K562 (cell line): ENCODE measurements at regions not wholly inside any gene's neighbourhood (a gene's known extent, or its start where the extent isn't known, plus 50 kb on each side); places are given as distances from the start of the nearest gene placed in this dataset.

ENCODE experiments used
- ATAC-seq: fragments of 200-7000 bp; cut with Tn5 transposase; 3 replicates; pipeline ENCODE4 v1.9.1; 2020; ENCODE audit warnings: moderate library complexity
- BruUV-seq: library from RNA; stranded (reverse); fragments of 400-500 nt; replicated peaks from 2 replicates; lab custom pipeline; 2021; lab: Mats Ljungman, UMichigan
- CTCF ChIA-PET: fragments of 300-600 bp; formaldehyde crosslinking; extraction: SDS; loops from one replicate; lab custom pipeline; 2021; ENCODE audit warnings: low intra/inter-chr PET ratio; lab: Yijun Ruan, JAX
- POLR2A ChIA-PET: fragments of 300-600, 350-650 bp; sonication (Branson Sonifier 250); formaldehyde crosslinking; extraction: SDS; loops from one replicate; lab custom pipeline; 2021; ENCODE audit warnings: antibody characterized with exemption, inconsistent platforms; lab: Yijun Ruan, JAX
- DNase-seq, 4 experiments: peaks; one replicate each; pipeline versions ENCODE4 v3.0.0 to v3.0.0-alpha.2; 2011 to 2018; ENCODE audit warnings: low spot score in 3 of 4, mixed read lengths in 3 of 4; ENCODE audit errors: extremely low read depth in 1 of 4
- FAIRE-seq: peaks from 2 replicates; lab custom pipeline; 2011; peaks lifted over from hg19 to GRCh38; lab: Jason Lieb, UNC
- H2AFZ ChIP-seq: 2 replicates; pipeline ENCODE4 v1.6.0; 2011; ENCODE audit warnings: low read depth, low read length, control low read depth, inconsistent platforms
- H3K27ac ChIP-seq: fragments of 200-600 bp; 3 replicates; pipeline ENCODE4 v1.8.0; 2011; ENCODE audit warnings: low read depth, mild to moderate bottlenecking, control low read depth, inconsistent platforms, low read length, moderate library complexity, mixed read lengths; ENCODE audit errors: extremely low read depth
- H3K27me3 ChIP-seq, 2 experiments: fragments of 300-600 bp in 1 of 2; 2 replicates in 1 of 2; 3 replicates in 1 of 2; pipeline versions ENCODE4 v1.6.0 to v1.8.0; 2011; ENCODE audit warnings: inconsistent platforms in 2 of 2, low read length in 2 of 2, mild to moderate bottlenecking in 1 of 2, mixed read lengths in 1 of 2, moderate library complexity in 1 of 2; ENCODE audit not compliant: control insufficient read depth in 2 of 2, insufficient read depth in 2 of 2
- H3K36me3 ChIP-seq: fragments of 300-600 bp; 3 replicates; pipeline ENCODE4 v1.8.0; 2011; ENCODE audit warnings: mild to moderate bottlenecking, low read length, inconsistent platforms; ENCODE audit not compliant: control insufficient read depth, insufficient read depth
- H3K4me1 ChIP-seq, 2 experiments: fragments of 200-600 bp in 1 of 2; replicated peaks in 1 of 2; 2 replicates in 1 of 2; 3 replicates in 1 of 2; pipeline versions ENCODE4 v1.5.1 to v1.8.0; 2011; ENCODE audit warnings: inconsistent platforms in 2 of 2, low read length in 2 of 2, mild to moderate bottlenecking in 1 of 2, mixed read lengths in 1 of 2, moderate library complexity in 1 of 2; ENCODE audit not compliant: control insufficient read depth in 2 of 2, insufficient read depth in 2 of 2
- H3K4me2 ChIP-seq: 2 replicates; pipeline ENCODE4 v1.6.1; 2011; ENCODE audit warnings: low read length, control low read depth, inconsistent platforms, mixed read lengths; ENCODE audit not compliant: insufficient read depth
- H3K4me3 ChIP-seq: fragments of 200-600 bp; sonication (generic), shearing (Covaris generic); 2 replicates; pipeline ENCODE4 v1.5.1; 2016; ENCODE audit warnings: control low read depth, inconsistent platforms
- H3K79me2 ChIP-seq: fragments of 200-600 bp; 3 replicates; pipeline ENCODE4 v1.8.0; 2011; ENCODE audit warnings: low read length, inconsistent platforms; ENCODE audit not compliant: control insufficient read depth, insufficient read depth
- H3K9ac ChIP-seq, 2 experiments: 2 replicates each; pipeline versions ENCODE4 v1.6.0 to v1.6.1; 2011; ENCODE audit warnings: low read depth in 2 of 2, low read length in 2 of 2, control low read depth in 1 of 2, inconsistent platforms in 1 of 2, mild to moderate bottlenecking in 1 of 2, mixed read lengths in 1 of 2; ENCODE audit not compliant: insufficient read depth in 1 of 2
- H3K9me1 ChIP-seq: one replicate; pipeline ENCODE4 v1.6.0; 2011; ENCODE audit warnings: inconsistent platforms, mild to moderate bottlenecking, low read length, moderate library complexity; ENCODE audit not compliant: control insufficient read depth, insufficient read depth
- H3K9me3 ChIP-seq: replicated peaks from 2 replicates; pipeline ENCODE4 v1.5.1; 2011; ENCODE audit warnings: low read depth, low read length, inconsistent platforms; ENCODE audit not compliant: control insufficient read depth, insufficient read depth
- H4K20me1 ChIP-seq: replicated peaks from 2 replicates; pipeline ENCODE4 v1.6.1; 2011; ENCODE audit warnings: low read length, inconsistent platforms, mixed read lengths; ENCODE audit not compliant: control insufficient read depth, insufficient read depth
- CEBPB ChIP-seq: fragments of 450-650 bp; IDR thresholded peaks from 2 replicates; pipeline ENCODE4 v1.6.1; 2016; ENCODE audit warnings: missing genetic modification characterization, missing compliant biosample characterization
- DPF2 ChIP-seq: fragments of 450-650 bp; IDR thresholded peaks from 2 replicates; pipeline ENCODE4 v1.6.1; 2016
- HBP1 ChIP-seq: fragments of 450-650 bp; formaldehyde crosslinking; IDR thresholded peaks from 2 replicates; pipeline ENCODE4 v1.4.0; 2022; ENCODE audit warnings: missing genetic modification characterization
- HOXB6 ChIP-seq: fragments of 250-450 bp; sonication (Bioruptor Pico); IDR thresholded peaks from 2 replicates; pipeline ENCODE4 v1.5.1; 2022; ENCODE audit warnings: mild to moderate bottlenecking, borderline replicate concordance
- KDM5B ChIP-seq: fragments of 200-600 bp; sonication (generic); IDR thresholded peaks from 2 replicates; pipeline ENCODE4 v1.6.1; 2012; ENCODE audit warnings: low read depth, mild to moderate bottlenecking, moderate library complexity, low read length, control low read depth, inconsistent platforms; ENCODE audit not compliant: insufficient replicate concordance
- MAFF ChIP-seq: IDR thresholded peaks from 2 replicates; pipeline ENCODE4 v1.6.1; 2012; ENCODE audit warnings: low read length, improper control_type of control experiment
- MIER1 ChIP-seq: fragments of 450-650 bp; IDR thresholded peaks from 2 replicates; pipeline ENCODE4 v1.6.1; 2016; ENCODE audit warnings: antibody characterized with exemption, mild to moderate bottlenecking, low read depth
- PKNOX1 ChIP-seq: fragments of 450-650 bp; IDR thresholded peaks from 2 replicates; pipeline ENCODE4 v1.6.1; 2016
- PRMT5 ChIP-seq: sonication (generic); formaldehyde crosslinking; IDR thresholded peaks from 2 replicates; pipeline ENCODE4 v1.5.0; 2020; ENCODE audit warnings: missing genetic modification reagents
- ZC3H4 ChIP-seq: sonication (generic); formaldehyde crosslinking; IDR thresholded peaks from 2 replicates; pipeline ENCODE4 v1.9.0; 2021; ENCODE audit warnings: missing genetic modification reagents, borderline replicate concordance
- ZNF57 ChIP-seq: fragments of 450-650 bp; formaldehyde crosslinking; IDR thresholded peaks from 2 replicates; pipeline ENCODE4 v1.4.0; 2020; ENCODE audit warnings: mild to moderate bottlenecking, moderate library complexity
- ZNF639 ChIP-seq, 2 experiments: fragments of 200-800 bp in 1 of 2; sonication (Bioruptor generic) in 1 of 2; sonication (generic) in 1 of 2; formaldehyde crosslinking in 1 of 2; IDR thresholded peaks in 1 of 2; conservative IDR thresholded peaks in 1 of 2; 2 replicates each; pipeline versions ENCODE4 v1.5.0 to v1.6.1; 2016 to 2020; ENCODE audit warnings: missing compliant biosample characterization in 1 of 2, missing genetic modification characterization in 1 of 2, missing genetic modification reagents in 1 of 2
- ZNF77 ChIP-seq: fragments of 250-450 bp; sonication (Bioruptor Pico); IDR thresholded peaks from 2 replicates; pipeline ENCODE4 v1.5.0; 2020
- ZNF785 ChIP-seq: fragments of 250-450 bp; sonication (Bioruptor Pico); IDR thresholded peaks from 2 replicates; pipeline ENCODE4 v1.4.0; 2020; ENCODE audit warnings: mild to moderate bottlenecking
- WGBS: fragments of 100-300 bp; shearing (Covaris generic); methylation state at CpG from one replicate; pipeline ENCODE4 v1.1.6; 2016; ENCODE audit warnings: low coverage, mixed read lengths; ENCODE audit not compliant: insufficient coverage; ENCODE audit errors: missing lambda C conversion rate; 5-methylcytosine and 5-hydroxymethylcytosine counted together
- in situ Hi-C: fragments of 300-500 bp; cut with MboI; formaldehyde crosslinking; loops from 4 replicates; pipeline ENCODE4 v1.15.0; 2018; ENCODE audit warnings: inconsistent platforms, mixed read lengths
- intact Hi-C: fragments of 100-400 bp; cut with micrococcal nuclease; formaldehyde crosslinking; loops from 2 replicates; pipeline ENCODE4 v1.14.2; 2022

- no peak for FAIRE-seq
- 0 out of 2 replicates have a peak, but pooled peaks cover 1% of the 10 kb centered on the region for H3K9me3 ChIP-seq
- WGBS: 1% methylated on average over 4 of the region's 4 CpGs
- ChIA-PET POLR2A (no interaction called here), CTCF (no interaction called here)
- H2AFZ ChIP-seq: no peak overlapping the region
- no peaks in the 10 kb centered on the region for H3K4me1 ChIP-seq
- H3K27me3 ChIP-seq: no peaks in the 10 kb centered on the region
- no peak overlapping the region for H3K27ac ChIP-seq
- no peak overlapping the region for H3K9ac ChIP-seq
- H3K9me1 ChIP-seq: no peaks in the 10 kb centered on the region
- H4K20me1 ChIP-seq: no peaks in the 10 kb centered on the region
- intact Hi-C loops (no loop called here), in situ Hi-C loops (no loop called here)
- ATAC-seq: no peak
- H3K36me3 ChIP-seq: no peaks in the 10 kb centered on the region
- no peak for TF ChIP-seq DPF2
- H3K79me2 ChIP-seq: no peaks in the 10 kb centered on the region
- H3K4me3 ChIP-seq: no peak overlapping the region
- no peak for DNase-seq
- no peak overlapping the region for H3K4me2 ChIP-seq
- no TSS peak for BruUV-seq
Observed at GRCh38 chr4:19002170-19002569, 980.6 kb upstream of the LCORL start.

GRCh38 chr4:18999595-18999994 is 978.0 kb upstream of the LCORL start:
- Histone ChIP-seq H3K79me2 (no peaks in the 10 kb centered on the region), H3K27me3 (no peaks in the 10 kb centered on the region), H3K4me1 (no peaks in the 10 kb centered on the region), H3K4me2 (no peak overlapping the region), H3K9ac (no peak overlapping the region), H3K4me3 (no peak overlapping the region), H3K9me1 (no peaks in the 10 kb centered on the region), H4K20me1 (no peaks in the 10 kb centered on the region), H3K9me3 (0 out of 2 replicates have a peak, but pooled peaks cover 1% of the 10 kb centered on the region), H2AFZ (no peak overlapping the region), H3K36me3 (no peaks in the 10 kb centered on the region), H3K27ac (no peak overlapping the region)
- CTCF ChIA-PET: no interaction called here
- POLR2A ChIA-PET: no interaction called here
- BruUV-seq: no TSS peak
- no peak for FAIRE-seq
- intact Hi-C loops (no loop called here), in situ Hi-C loops (no loop called here)
- DNase-seq: no peak
- WGBS: 6% methylated on average over 5 of the region's 5 CpGs
- no peak for ATAC-seq
- TF ChIP-seq ZNF639 (CRISPR knock-in tag; conservative IDR thresholded peaks at IDR 0.05 in 1 of 2, IDR thresholded peaks at IDR 0.05 in 1 of 2) (no peak), HBP1 (no peak), ZNF77 (CRISPR knock-in tag) (no peak), KDM5B (no peak), ZNF57 (CRISPR knock-in tag) (no peak), MIER1 (no peak), PKNOX1 (no peak), PRMT5 (CRISPR knock-in tag) (no peak), MAFF (no peak), ZNF785 (CRISPR knock-in tag) (no peak), CEBPB (tag) (no peak), HOXB6 (CRISPR knock-in tag) (no peak), ZC3H4 (no peak)
